NCI-H82 treated with DMSO at 0.1 percent for 48 hours (cell line): ENCODE measurements at regions not wholly inside any gene's neighbourhood (a gene's known extent, or its start where the extent isn't known, plus 50 kb on each side); places are given as distances from the start of the nearest gene placed in this dataset.

Source experiments
- DNase-seq: peaks from one replicate; lab custom pipeline; 2025; ENCODE audit not compliant: unreplicated experiment; lab: John Stamatoyannopoulos, UW

- peak; percentile 42 for DNase-seq
Observed at GRCh38 chr3:153714588-153715290, 406.5 kb upstream of the ARHGEF26 start.

GRCh38 chr3:153722157-153722556, 399.0 kb upstream of the ARHGEF26 start:
- DNase-seq, result no peak

GRCh38 chr3:153731071-153731470, 390.1 kb upstream of the ARHGEF26 start:
- DNase-seq, result no peak

GRCh38 chr3:153734777-153735551, 386.2 kb upstream of the ARHGEF26 start:
- no peak for DNase-seq

- DNase-seq, result no peak
Observed at GRCh38 chr3:153740109-153740508, 381.1 kb upstream of the ARHGEF26 start.

GRCh38 chr3:153744889-153745288, 376.3 kb upstream of the ARHGEF26 start:
- no peak for DNase-seq

- DNase-seq, result no peak
Observed at GRCh38 chr3:153746211-153746610, 375.0 kb upstream of the ARHGEF26 start.

- no peak for DNase-seq
Observed at GRCh38 chr3:153749070-153749610, 372.1 kb upstream of the ARHGEF26 start.

- no peak for DNase-seq
Observed at GRCh38 chr3:153752405-153753027, 368.7 kb upstream of the ARHGEF26 start.

GRCh38 chr3:153753035-153753434, 368.2 kb upstream of the ARHGEF26 start:
- DNase-seq, result no peak

GRCh38 chr3:153756816-153757215, 364.4 kb upstream of the ARHGEF26 start:
- DNase-seq, result no peak

GRCh38 chr3:153757839-153758238, 363.4 kb upstream of the ARHGEF26 start:
- no peak for DNase-seq

- DNase-seq, result no peak
Observed at GRCh38 chr3:153760948-153761347, 360.2 kb upstream of the ARHGEF26 start.

- DNase-seq, result no peak
Observed at GRCh38 chr3:153762411-153763235, 358.6 kb upstream of the ARHGEF26 start.

GRCh38 chr3:153767601-153768560, 353.3 kb upstream of the ARHGEF26 start:
- no peak for DNase-seq

- DNase-seq, result peak; percentile 41
Observed at GRCh38 chr3:153768561-153769469, 352.4 kb upstream of the ARHGEF26 start.

GRCh38 chr3:153783106-153783505, 338.1 kb upstream of the ARHGEF26 start:
- DNase-seq, result peak; percentile 73

GRCh38 chr3:153783741-153784480, 337.3 kb upstream of the ARHGEF26 start:
- no peak for DNase-seq
